Glutamatergic neuron (in vitro differentiated cells): ENCODE measurements at regions not wholly inside any gene's neighbourhood (a gene's known extent, or its start where the extent isn't known, plus 50 kb on each side); places are given as distances from the start of the nearest gene placed in this dataset.

Experiments
- DNase-seq: peaks from one replicate; pipeline ENCODE4 v3.0.0; 2022
- H3K27ac Mint-ChIP-seq: one replicate; pipeline ENCODE4 v1.8.0; 2020; ENCODE audit warnings: mild to moderate bottlenecking, mixed read lengths, inconsistent platforms; ENCODE audit not compliant: unreplicated experiment
- H3K27me3 Mint-ChIP-seq: one replicate; pipeline ENCODE4 v1.8.0; 2020; ENCODE audit warnings: mild to moderate bottlenecking, moderate library complexity, mixed read lengths, inconsistent platforms; ENCODE audit not compliant: unreplicated experiment
- H3K36me3 Mint-ChIP-seq: one replicate; pipeline ENCODE4 v1.8.0; 2020; ENCODE audit warnings: mild to moderate bottlenecking, mixed read lengths, inconsistent platforms; ENCODE audit not compliant: unreplicated experiment
- H3K4me1 Mint-ChIP-seq: one replicate; pipeline ENCODE4 v1.8.0; 2020; ENCODE audit warnings: mild to moderate bottlenecking, low read depth, mixed read lengths, inconsistent platforms; ENCODE audit not compliant: unreplicated experiment
- H3K4me3 Mint-ChIP-seq: one replicate; pipeline ENCODE4 v1.8.0; 2020; ENCODE audit warnings: mild to moderate bottlenecking, mixed read lengths, inconsistent platforms; ENCODE audit not compliant: unreplicated experiment
- H3K9me3 Mint-ChIP-seq: one replicate; pipeline ENCODE4 v1.8.0; 2020; ENCODE audit warnings: mild to moderate bottlenecking, moderate library complexity, mixed read lengths, inconsistent platforms; ENCODE audit not compliant: unreplicated experiment
- TF ChIP-seq, protein P1 (sequence below): fragments of 200-600 bp; sonication (generic); IDR thresholded peaks from one replicate; pipeline ENCODE4 v1.5.0; 2021; ENCODE audit not compliant: partially characterized antibody, unreplicated experiment

DNA sequence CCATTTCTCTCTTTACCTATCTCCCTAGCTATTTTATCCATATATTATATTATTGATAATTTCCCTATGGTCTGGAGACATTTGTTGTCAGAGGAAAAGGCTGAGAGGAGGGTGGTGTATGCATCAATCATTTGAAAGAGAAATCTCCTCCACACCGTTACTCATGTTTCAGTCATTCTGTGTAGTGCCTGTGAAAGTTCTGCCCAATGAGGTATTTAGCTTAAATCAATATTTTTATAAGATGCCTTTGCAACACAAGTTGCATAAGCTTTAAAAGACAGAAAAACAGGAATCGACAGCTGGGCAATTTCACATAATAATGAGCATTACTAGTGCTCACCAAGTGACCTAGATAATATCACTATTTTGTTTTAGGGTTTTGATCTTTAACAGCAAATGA, 363.7 kb upstream of the FSIP2 start:
- Mint-ChIP-seq H3K4me1 (no peaks in the 10 kb centered on the region), H3K27ac (no peak overlapping the region), H3K36me3 (no peaks in the 10 kb centered on the region), H3K27me3 (no peaks in the 10 kb centered on the region), H3K4me3 (no peak overlapping the region), H3K9me3 (peaks cover 2% of the 10 kb centered on the region)
- DNase-seq, result no peak
- TF ChIP-seq, protein P1, sequence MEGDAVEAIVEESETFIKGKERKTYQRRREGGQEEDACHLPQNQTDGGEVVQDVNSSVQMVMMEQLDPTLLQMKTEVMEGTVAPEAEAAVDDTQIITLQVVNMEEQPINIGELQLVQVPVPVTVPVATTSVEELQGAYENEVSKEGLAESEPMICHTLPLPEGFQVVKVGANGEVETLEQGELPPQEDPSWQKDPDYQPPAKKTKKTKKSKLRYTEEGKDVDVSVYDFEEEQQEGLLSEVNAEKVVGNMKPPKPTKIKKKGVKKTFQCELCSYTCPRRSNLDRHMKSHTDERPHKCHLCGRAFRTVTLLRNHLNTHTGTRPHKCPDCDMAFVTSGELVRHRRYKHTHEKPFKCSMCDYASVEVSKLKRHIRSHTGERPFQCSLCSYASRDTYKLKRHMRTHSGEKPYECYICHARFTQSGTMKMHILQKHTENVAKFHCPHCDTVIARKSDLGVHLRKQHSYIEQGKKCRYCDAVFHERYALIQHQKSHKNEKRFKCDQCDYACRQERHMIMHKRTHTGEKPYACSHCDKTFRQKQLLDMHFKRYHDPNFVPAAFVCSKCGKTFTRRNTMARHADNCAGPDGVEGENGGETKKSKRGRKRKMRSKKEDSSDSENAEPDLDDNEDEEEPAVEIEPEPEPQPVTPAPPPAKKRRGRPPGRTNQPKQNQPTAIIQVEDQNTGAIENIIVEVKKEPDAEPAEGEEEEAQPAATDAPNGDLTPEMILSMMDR, result no peak

DNA sequence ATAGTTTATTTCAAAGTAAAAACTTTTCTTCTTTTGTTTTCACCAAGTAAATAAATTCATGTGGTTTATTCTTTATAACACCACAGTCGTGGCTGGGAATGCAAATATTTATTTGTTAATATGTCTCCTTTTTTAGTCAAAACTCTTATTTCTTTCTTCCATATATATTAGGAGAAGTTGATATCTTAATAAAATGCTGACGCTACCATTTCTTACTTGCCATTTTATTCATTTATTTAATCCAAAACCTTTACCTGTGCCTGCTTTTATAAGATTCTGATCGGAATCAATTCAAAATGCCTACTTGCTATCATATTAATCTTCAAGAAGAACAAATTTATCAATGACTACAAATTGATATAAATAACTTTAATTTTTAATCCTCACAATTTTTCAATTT, 362.9 kb upstream of the FSIP2 start:
- Mint-ChIP-seq H3K27ac (no peak overlapping the region), H3K27me3 (no peaks in the 10 kb centered on the region), H3K4me3 (no peak overlapping the region), H3K36me3 (no peaks in the 10 kb centered on the region), H3K4me1 (no peaks in the 10 kb centered on the region), H3K9me3 (peaks cover 2% of the 10 kb centered on the region)
- TF ChIP-seq, protein P1, result no peak
- no peak for DNase-seq

DNA sequence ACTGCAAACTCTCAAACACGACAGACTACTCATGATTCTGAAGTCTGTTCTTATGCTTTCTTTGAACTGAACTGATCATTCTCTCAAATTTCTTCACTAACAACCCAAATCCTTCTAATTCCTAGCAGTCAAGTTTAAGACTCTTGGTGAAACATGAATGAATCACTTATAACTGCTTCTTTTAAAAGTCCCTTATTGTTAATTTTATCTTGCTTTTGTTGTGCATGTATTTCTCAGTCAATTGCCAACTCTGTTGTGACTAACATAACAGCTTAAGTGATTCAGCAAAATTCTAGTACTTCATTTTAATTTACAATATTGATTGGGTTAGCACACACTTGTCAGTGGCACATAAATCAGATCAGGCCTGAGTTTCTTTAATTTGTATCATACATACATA, 357.0 kb upstream of the FSIP2 start:
- H3K4me1 Mint-ChIP-seq, result no peaks in the 10 kb centered on the region
- no peak overlapping the region for H3K27ac Mint-ChIP-seq
- DNase-seq, result no peak
- no peak overlapping the region for H3K4me3 Mint-ChIP-seq
- H3K36me3 Mint-ChIP-seq, result no peaks in the 10 kb centered on the region
- TF ChIP-seq, protein P1, result no peak
- H3K27me3 Mint-ChIP-seq, result no peaks in the 10 kb centered on the region
- H3K9me3 Mint-ChIP-seq, result peaks cover 2% of the 10 kb centered on the region

DNA sequence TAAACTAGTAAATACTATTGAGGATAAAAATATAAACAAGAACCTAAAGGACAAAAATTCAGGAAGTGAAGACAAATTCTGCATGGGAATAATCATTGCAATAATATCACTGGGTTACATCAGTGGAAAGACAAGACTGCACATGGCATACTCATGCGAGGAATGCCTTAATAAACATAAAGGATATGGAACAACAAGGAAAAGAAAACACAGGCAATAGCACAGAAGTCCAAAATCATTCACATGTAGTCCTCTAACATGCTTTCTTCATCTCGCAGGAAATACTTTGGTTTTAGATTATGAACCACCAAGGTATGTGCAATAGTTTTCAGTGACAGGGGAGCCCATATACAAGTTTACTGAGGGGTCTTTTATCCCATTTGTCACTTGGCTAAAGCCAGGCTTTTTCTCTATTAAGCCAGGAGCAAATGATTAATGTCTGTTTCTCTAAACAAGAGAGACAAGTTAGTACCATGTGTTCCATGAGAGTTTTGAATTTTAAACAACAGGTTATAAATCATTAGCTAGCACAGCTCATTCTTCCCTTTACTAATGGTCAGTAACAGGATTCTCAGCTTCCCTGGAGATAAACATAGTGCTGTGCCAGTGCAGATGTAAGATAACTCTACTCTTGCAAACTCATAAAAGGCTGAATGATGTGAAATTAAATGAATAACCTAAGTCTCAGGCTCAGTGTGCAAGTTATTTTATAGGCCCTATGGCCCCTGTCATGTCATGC, 353.6 kb upstream of the FSIP2 start:
- no peak for DNase-seq
- TF ChIP-seq, protein P1, result no peak
- no peaks in the 10 kb centered on the region for H3K9me3 Mint-ChIP-seq
- H3K4me3 Mint-ChIP-seq, result no peak overlapping the region
- no peaks in the 10 kb centered on the region for H3K27me3 Mint-ChIP-seq
- H3K27ac Mint-ChIP-seq, result no peak overlapping the region
- H3K36me3 Mint-ChIP-seq, result no peaks in the 10 kb centered on the region
- no peaks in the 10 kb centered on the region for H3K4me1 Mint-ChIP-seq

DNA sequence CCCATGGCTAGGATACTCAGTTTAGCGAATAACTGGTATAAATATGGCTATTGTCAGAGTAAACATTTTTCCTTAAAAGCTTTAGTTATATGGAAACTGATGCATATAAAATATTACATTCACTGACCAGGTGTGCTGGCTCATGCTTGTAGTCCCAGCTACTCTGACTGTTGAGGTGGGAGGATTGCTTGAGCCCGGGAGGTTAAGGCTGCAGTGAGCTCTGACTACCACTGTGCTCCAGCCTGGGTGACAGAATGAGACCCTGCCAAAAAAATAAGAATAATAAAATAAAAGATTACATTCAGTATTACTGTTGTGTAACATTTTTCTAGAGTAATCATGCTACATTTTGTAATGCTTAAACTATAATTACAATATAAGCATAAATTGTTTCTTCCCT, 350.4 kb upstream of the FSIP2 start:
- TF ChIP-seq, protein P1, result no peak
- no peaks in the 10 kb centered on the region for H3K4me1 Mint-ChIP-seq
- H3K27ac Mint-ChIP-seq, result no peak overlapping the region
- no peak overlapping the region for H3K4me3 Mint-ChIP-seq
- H3K27me3 Mint-ChIP-seq, result no peaks in the 10 kb centered on the region
- no peaks in the 10 kb centered on the region for H3K9me3 Mint-ChIP-seq
- DNase-seq, result no peak
- H3K36me3 Mint-ChIP-seq, result no peaks in the 10 kb centered on the region
